ENCODE measurements at regions not wholly inside any gene's neighbourhood (a gene's known extent, or its start where the extent isn't known, plus 50 kb on each side); places are given as distances from the start of the nearest gene placed in this dataset.

DNA sequence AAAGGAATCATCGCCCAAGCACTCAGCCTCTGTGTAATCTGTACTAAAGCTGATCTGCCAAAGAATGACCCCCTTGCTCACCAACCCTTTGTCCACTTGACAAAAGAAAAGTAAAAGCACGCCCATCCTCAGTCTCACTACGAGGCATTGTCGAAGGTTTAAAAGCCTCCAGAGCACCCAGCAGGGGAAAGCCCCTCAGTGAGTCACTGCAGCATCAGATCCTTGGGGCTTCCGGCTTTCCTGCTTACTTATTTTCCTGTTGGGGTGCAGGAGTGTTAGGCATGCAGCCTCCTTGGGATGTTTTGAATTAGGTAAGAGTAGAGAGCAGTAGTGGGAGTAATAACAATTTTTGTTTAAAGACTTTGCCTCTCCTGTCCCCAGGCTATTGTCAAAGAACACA is 216.1 kb downstream of the MTHFS start:
- POLR2A ChIA-PET (ENCODE audit: partially characterized antibody), result no interaction called here
- TF ChIP-seq KDM1A (IDR thresholded peaks at IDR 0.05; ENCODE audit: borderline replicate concordance, low read length) (no peak), EZH2 (IDR thresholded peaks at IDR 0.05; ENCODE audit: low read depth, low read length, severe bottlenecking) (no peak), JUND (IDR thresholded peaks at IDR 0.05; ENCODE audit: low read length) (0 out of 2 replicates have a peak, but pooled peaks have one; percentile 20)
- no peaks in the 10 kb centered on the region for H3K9me3 ChIP-seq (ENCODE audit: insufficient read depth in 2 of 2, low read depth in 1 of 2, low read length in 1 of 2)
- no peak overlapping the region for H3K4me2 ChIP-seq (ENCODE audit: insufficient read depth in 1 of 2, low read depth in 2 of 2, low read length in 2 of 2)
- no peak overlapping the region for H2AK5ac ChIP-seq (ENCODE audit: low read depth, low read length)
- peaks cover 0 to 7% (median 0%) of the 10 kb centered on the region in 4 experiments; a peak in 1 of 7 replicates for H3K4me1 ChIP-seq (replicated peaks in 1 of 4; ENCODE audit: control insufficient read depth in 3 of 4, insufficient read depth in 4 of 4, low read length in 3 of 4)
- no peak overlapping the region for H3K27ac ChIP-seq (ENCODE audit: low read depth, low read length)
- FAIRE-seq, result no peak
- no peak overlapping the region for H2BK5ac ChIP-seq (ENCODE audit: low read depth, low read length)
- CTCF ChIA-PET (ENCODE audit: partially characterized antibody), result interaction anchor here (0.8 to 1.3 kb wide), 3 partner anchors 8 to 308 kb away, joined by 3 read pairs; no protein-coding TSS in a partner anchor
- no peaks in the 10 kb centered on the region for H3K79me2 ChIP-seq (ENCODE audit: control insufficient read depth in 1 of 2, insufficient read depth in 2 of 2, low read length in 2 of 2)
- H3K18ac ChIP-seq (ENCODE audit: extremely low read depth, low read length), result no peak overlapping the region
- no peak overlapping the region for H4K91ac ChIP-seq (replicated peaks; ENCODE audit: insufficient read length, low read length)
- no peak overlapping the region for H2BK15ac ChIP-seq (ENCODE audit: low read length)
- WGBS, 2 experiments (ENCODE audit: extremely low coverage in 1 of 2, insufficient coverage in 1 of 2, insufficient read length in 1 of 2, insufficient replicate concordance in 2 of 2, low coverage in 1 of 2, low lambda C conversion rate in 2 of 2, missing lambda C conversion rate in 1 of 2), result 74% methylated on average over 5 of the region's 5 CpGs; no CpG with 5 or more reads in 1 of the 2 experiments
- H2BK120ac ChIP-seq (replicated peaks; ENCODE audit: low read depth, low read length), result no peak overlapping the region
- no peaks in the 10 kb centered on the region for H3K23me2 ChIP-seq (ENCODE audit: low read depth, low read length)
- no peak overlapping the region for H3K4me3 ChIP-seq (ENCODE audit: extremely low read depth in 1 of 4, insufficient read depth in 2 of 4, low read depth in 3 of 4, low read length in 4 of 4)
- no peak overlapping the region for H3K56ac ChIP-seq (replicated peaks; ENCODE audit: insufficient read length, low read depth, low read length)
- H2BK12ac ChIP-seq (ENCODE audit: low read depth, low read length), result no peak overlapping the region
- no peak overlapping the region for H3K4ac ChIP-seq (replicated peaks; ENCODE audit: insufficient read length, low read depth, low read length)
- peak in 1 of 2 experiments; percentile 25 for DNase-seq (ENCODE audit: low read depth in 1 of 2, low spot score in 2 of 2)
- 0 out of 2 replicates have a peak overlapping the region, but pooled peaks have one; percentile 38 for H2AFZ ChIP-seq (ENCODE audit: low read length)
- no peak overlapping the region for H3K14ac ChIP-seq (ENCODE audit: insufficient read length)
- no peaks in the 10 kb centered on the region for H3K36me3 ChIP-seq (ENCODE audit: control insufficient read depth in 2 of 4, insufficient read depth in 4 of 4, low read length in 3 of 4)
- H3K9ac ChIP-seq (replicated peaks in 1 of 4; ENCODE audit: extremely low read depth in 1 of 4, low read depth in 3 of 4, low read length in 3 of 4), result no peak overlapping the region
- no peak overlapping the region for H4K5ac ChIP-seq (ENCODE audit: insufficient read length, low read depth, low read length)
- H3K79me1 ChIP-seq (ENCODE audit: low read depth, low read length), result no peaks in the 10 kb centered on the region
- no peak overlapping the region for H2BK20ac ChIP-seq (ENCODE audit: low read length)
- H4K8ac ChIP-seq (ENCODE audit: extremely low read depth, insufficient read depth, low read length), result no peak overlapping the region
- H3K27me3 ChIP-seq (replicated peaks in 1 of 4; ENCODE audit: control insufficient read depth in 3 of 4, extremely low read depth in 1 of 4, insufficient read depth in 3 of 4, low read length in 3 of 4), result no peaks in the 10 kb centered on the region
- H4K20me1 ChIP-seq (replicated peaks in 1 of 2; ENCODE audit: control insufficient read depth in 1 of 2, insufficient read depth in 2 of 2, low read length in 2 of 2), result no peaks in the 10 kb centered on the region
- no peak overlapping the region for H3K23ac ChIP-seq (ENCODE audit: insufficient read length)

Data from H1 (cell line).